ENCODE measurements at regions not wholly inside any gene's neighbourhood (a gene's known extent, or its start where the extent isn't known, plus 50 kb on each side); places are given as distances from the start of the nearest gene placed in this dataset.

DNA sequence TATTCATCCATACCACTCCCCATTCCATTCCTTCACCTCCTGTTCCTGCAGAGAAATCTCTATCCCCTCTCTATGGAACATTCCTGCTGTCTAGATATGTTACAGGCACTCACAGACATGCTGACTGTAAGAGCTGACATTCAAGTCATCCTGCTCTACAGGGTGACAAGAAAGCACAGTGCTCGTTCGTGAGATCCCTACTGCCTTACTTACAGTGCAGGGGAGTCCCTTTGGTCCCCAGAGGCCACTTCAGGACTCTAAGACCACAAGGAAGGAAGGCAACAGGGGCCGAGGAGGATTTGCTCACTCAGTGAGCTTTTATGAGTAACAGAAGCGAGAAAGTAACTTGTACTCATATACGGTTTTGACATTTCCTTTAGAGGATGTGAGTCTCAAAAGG lies 110.5 kb downstream of the GAS1 start:
- Histone ChIP-seq H3K4me1 (no peaks in the 10 kb centered on the region), H3K9me3 (replicated peaks) (no peaks in the 10 kb centered on the region), H3K27ac (replicated peaks) (no peak overlapping the region), H3K27me3 (ENCODE audit: low read depth) (no peaks in the 10 kb centered on the region), H3K36me3 (no peaks in the 10 kb centered on the region), H3K4me3 (no peak overlapping the region)
- no peak for DNase-seq
- intact Hi-C loops (cut with micrococcal nuclease), result no loop called here
- TF ChIP-seq, protein P1, sequence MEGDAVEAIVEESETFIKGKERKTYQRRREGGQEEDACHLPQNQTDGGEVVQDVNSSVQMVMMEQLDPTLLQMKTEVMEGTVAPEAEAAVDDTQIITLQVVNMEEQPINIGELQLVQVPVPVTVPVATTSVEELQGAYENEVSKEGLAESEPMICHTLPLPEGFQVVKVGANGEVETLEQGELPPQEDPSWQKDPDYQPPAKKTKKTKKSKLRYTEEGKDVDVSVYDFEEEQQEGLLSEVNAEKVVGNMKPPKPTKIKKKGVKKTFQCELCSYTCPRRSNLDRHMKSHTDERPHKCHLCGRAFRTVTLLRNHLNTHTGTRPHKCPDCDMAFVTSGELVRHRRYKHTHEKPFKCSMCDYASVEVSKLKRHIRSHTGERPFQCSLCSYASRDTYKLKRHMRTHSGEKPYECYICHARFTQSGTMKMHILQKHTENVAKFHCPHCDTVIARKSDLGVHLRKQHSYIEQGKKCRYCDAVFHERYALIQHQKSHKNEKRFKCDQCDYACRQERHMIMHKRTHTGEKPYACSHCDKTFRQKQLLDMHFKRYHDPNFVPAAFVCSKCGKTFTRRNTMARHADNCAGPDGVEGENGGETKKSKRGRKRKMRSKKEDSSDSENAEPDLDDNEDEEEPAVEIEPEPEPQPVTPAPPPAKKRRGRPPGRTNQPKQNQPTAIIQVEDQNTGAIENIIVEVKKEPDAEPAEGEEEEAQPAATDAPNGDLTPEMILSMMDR (IDR thresholded peaks at IDR 0.05; ENCODE audit: borderline replicate concordance), result no peak

DNA sequence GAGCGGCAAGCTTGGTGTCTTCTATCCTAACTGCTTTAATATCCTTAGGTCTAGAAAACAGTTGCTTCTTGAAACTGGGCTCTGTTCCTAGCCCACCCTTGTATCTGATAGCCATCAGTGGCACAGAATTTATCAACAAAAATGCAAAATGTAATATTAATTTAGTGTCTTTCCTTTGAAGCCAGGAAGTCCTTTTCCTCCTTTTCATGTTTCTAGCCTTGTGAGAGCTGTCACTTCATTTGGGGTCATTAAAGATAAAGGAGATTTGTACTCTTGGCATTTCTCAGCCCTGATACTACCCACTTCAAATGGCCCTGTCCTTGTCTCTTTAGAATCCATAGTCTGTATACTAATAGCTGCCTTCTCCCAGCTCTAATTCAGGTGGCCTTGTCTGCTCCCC lies 111.0 kb downstream of the GAS1 start:
- Histone ChIP-seq H3K27me3 (ENCODE audit: low read depth) (no peaks in the 10 kb centered on the region), H3K4me3 (no peak overlapping the region), H3K27ac (replicated peaks) (no peak overlapping the region), H3K9me3 (replicated peaks) (no peaks in the 10 kb centered on the region), H3K4me1 (no peaks in the 10 kb centered on the region), H3K36me3 (no peaks in the 10 kb centered on the region)
- no peak for DNase-seq
- intact Hi-C loops (cut with micrococcal nuclease), result no loop called here
- TF ChIP-seq, protein P1 (IDR thresholded peaks at IDR 0.05; ENCODE audit: borderline replicate concordance), result no peak

DNA sequence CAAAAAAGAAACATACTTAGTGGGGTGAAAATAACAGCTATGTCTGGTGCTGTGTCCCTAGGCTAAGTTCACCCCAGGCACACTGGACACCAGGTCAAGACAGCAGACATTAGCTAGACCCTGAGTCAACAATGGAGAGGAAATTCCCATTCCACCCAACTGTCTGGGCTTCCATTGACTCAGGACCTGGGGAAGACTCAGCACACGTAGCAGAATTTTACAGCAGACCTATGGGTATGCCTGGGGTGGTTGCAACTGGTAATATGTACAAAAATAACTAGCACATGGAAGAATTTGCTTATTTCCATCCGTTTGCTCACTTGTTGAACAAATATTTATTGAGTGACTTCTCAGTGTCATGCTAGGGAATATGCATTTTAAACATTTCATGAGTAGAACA lies 117.0 kb downstream of the GAS1 start:
- Histone ChIP-seq H3K36me3 (no peaks in the 10 kb centered on the region), H3K4me1 (no peaks in the 10 kb centered on the region), H3K9me3 (replicated peaks) (peaks cover under 1% of the 10 kb centered on the region)

DNA sequence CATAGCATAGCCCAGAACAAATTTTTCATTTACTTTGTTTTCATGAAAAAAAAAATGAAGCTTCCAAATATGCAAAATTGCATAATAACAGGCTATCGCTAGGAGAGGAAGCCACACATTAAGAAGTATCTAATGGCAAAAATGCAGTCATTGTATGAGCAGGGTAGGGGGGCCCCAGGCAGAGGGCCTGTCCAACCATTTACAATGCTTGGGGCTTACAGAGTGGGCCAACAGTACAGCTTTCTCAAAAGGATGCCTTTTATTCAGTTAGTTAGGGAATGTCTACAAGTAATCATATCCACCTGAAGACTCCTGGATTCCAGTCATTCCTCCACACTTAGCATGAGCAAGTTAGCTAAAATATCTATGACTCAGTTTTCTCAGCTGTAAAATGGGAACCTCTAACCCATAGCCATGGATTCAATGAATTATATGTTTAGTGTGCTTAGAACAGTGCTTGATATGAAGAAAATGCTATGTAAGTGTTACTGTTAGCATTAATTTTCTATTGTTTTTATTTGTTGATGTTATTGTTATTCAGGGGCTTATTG lies 117.7 kb downstream of the GAS1 start:
- no peaks in the 10 kb centered on the region for H3K27me3 ChIP-seq (ENCODE audit: low read depth)
- no peaks in the 10 kb centered on the region for H3K36me3 ChIP-seq
- DNase-seq, result no peak
- TF ChIP-seq, protein P1 (IDR thresholded peaks at IDR 0.05; ENCODE audit: borderline replicate concordance), result no peak
- no peak overlapping the region for H3K27ac ChIP-seq (replicated peaks)
- intact Hi-C loops (cut with micrococcal nuclease), result no loop called here
- peaks cover 8% of the 10 kb centered on the region for H3K9me3 ChIP-seq (replicated peaks)
- no peaks in the 10 kb centered on the region for H3K4me1 ChIP-seq
- no peak overlapping the region for H3K4me3 ChIP-seq

More for the DNA sequence above, 117.0 kb downstream of the GAS1 start:
- intact Hi-C loops (cut with micrococcal nuclease), result no loop called here
- TF ChIP-seq, protein P1 (IDR thresholded peaks at IDR 0.05; ENCODE audit: borderline replicate concordance), result no peak
- Histone ChIP-seq H3K4me3 (no peak overlapping the region), H3K27ac (replicated peaks) (no peak overlapping the region), H3K27me3 (ENCODE audit: low read depth) (no peaks in the 10 kb centered on the region)
- no peak for DNase-seq

DNA sequence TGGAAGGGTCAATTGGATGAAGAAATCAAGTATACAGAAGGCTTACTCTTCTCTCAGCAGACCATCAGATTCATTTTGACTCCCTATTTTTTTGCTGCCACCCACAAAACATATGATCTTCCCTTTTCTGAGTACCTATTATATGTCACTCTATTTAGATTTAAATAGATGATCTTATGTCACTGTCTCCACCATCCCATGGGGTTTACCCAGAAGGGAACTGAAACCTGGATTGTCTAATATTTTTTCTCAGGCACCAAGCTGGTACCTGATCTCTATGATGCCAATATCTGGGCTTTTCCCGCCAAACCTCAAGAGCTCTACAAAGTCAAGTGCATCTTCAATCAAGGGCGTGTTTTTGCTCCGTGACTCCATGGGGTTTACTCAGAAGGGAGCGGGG lies 118.7 kb downstream of the GAS1 start:
- no peak for DNase-seq
- Histone ChIP-seq H3K27ac (replicated peaks) (no peak overlapping the region), H3K27me3 (ENCODE audit: low read depth) (no peaks in the 10 kb centered on the region), H3K4me1 (no peaks in the 10 kb centered on the region), H3K36me3 (no peaks in the 10 kb centered on the region), H3K4me3 (no peak overlapping the region), H3K9me3 (replicated peaks) (peaks cover 13% of the 10 kb centered on the region)
- TF ChIP-seq, protein P1 (IDR thresholded peaks at IDR 0.05; ENCODE audit: borderline replicate concordance), result no peak
- intact Hi-C loops (cut with micrococcal nuclease), result no loop called here
